HG03103 (cell line): ENCODE measurements at regions not wholly inside any gene's neighbourhood (a gene's known extent, or its start where the extent isn't known, plus 50 kb on each side); places are given as distances from the start of the nearest gene placed in this dataset.
A peak's percentile ranks its signal among the peaks of the same experiment; 100 is the strongest.

Experiments used
- ATAC-seq: cut with Tn5 transposase; IDR thresholded peaks from one replicate; pipeline ENCODE4 v1.9.1; 2021; ENCODE audit warnings: low read depth; ENCODE audit not compliant: unreplicated experiment

DNA sequence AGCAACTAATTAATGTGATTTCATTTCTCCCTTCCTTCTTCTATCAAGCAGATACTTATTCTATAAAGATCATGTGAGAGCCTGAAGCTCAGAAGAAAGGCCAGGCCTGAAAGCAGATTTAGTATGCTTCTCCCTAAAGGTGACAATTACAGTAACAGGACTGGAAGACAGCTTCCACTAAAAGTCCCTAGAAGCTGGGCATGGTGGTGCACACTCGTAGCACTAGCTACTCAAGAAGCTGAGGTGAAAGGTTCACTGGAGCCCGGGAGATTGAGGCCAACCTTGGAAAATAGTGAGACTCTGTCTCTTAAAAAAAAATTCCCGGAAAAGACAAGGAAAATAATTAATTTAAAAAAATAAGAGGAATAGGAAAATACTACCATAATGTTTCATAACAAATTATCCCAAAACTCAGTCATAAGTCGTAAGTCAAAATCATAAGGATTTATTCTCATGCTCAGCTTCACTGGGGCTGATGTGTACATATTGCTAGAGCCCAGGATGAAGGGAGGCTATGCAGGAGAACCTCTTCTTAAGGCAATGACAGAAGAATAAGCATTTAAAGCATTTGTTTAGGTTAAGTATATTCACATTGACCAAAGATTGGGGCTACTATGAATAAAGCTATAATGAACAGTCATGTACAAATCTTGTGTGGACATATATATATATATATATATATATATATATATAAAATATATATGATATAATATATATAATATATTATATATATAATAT, 210.8 kb upstream of the SMARCA2 start:
- no peak for ATAC-seq

- no peak for ATAC-seq
Measured at GRCh38 chr9:1829719-1830118, 185.4 kb upstream of the SMARCA2 start.

GRCh38 chr9:1832960-1833359, 182.2 kb upstream of the SMARCA2 start:
- no peak for ATAC-seq

GRCh38 chr9:1837453-1838084, 177.6 kb upstream of the SMARCA2 start:
- peak; percentile 73 for ATAC-seq

DNA sequence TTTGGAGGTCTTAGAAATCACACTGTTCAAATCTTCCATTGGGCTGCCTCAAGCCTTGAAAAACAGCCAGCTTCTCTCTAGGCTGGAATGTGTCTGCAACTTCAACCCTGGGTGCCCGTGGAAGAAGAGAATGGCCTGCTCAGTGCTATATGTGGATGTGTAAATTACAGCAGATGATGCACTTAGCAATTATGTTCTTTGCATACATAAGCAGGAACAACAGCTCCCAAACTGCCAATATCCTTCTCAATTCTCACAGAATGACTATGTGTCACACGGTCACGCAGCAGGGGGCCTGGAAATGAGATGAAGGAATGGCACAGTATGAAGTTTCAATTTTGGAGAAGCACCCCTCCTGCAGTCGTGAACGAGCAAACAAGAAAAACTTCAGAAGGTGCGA, 175.2 kb upstream of the SMARCA2 start:
- no peak for ATAC-seq

- no peak for ATAC-seq
Measured at GRCh38 chr9:1845425-1845824, 169.7 kb upstream of the SMARCA2 start.

DNA sequence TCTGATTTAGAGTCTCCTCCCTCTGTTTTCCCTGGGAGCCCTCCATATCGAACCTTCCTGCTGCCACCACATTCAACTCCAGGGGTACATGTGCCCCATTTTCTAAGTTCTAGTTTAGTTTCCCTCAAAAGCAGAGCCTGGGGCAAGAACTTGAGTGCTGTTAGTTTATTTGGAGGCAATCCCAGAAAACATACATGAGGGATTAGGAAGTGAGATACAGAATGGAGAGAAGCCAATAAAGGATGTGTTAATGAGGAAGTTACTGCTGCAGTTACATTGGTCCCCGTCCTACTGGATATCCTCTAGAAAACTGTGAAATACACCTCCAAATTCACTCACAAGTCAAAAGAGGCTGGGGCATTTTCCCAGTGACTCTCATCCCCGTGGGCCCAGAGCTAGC, 159.4 kb upstream of the SMARCA2 start:
- ATAC-seq: no peak

- ATAC-seq: no peak
Measured at GRCh38 chr9:1857808-1858207, 157.3 kb upstream of the SMARCA2 start.

DNA sequence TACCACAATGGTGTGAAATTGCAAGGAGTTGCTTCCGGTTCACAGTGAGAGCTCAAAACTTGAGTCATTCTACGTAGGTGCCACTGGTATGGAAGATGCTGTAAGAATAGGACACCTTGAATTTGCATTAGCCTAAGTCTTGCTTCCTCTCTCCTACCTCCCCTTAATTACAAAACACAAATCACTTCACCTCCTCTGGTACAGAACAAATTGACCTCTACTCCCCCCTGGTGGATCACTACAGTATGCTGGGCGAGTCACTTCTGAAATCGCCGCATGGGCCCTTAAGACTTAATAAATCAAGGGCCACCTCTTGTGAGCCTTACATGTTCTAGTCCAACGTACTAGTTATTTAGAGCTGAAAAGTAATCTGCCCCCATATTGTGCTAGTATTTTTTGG, 145.3 kb upstream of the SMARCA2 start:
- ATAC-seq: peak; percentile 86

GRCh38 chr9:1870915-1871314, 144.2 kb upstream of the SMARCA2 start:
- ATAC-seq: no peak

DNA sequence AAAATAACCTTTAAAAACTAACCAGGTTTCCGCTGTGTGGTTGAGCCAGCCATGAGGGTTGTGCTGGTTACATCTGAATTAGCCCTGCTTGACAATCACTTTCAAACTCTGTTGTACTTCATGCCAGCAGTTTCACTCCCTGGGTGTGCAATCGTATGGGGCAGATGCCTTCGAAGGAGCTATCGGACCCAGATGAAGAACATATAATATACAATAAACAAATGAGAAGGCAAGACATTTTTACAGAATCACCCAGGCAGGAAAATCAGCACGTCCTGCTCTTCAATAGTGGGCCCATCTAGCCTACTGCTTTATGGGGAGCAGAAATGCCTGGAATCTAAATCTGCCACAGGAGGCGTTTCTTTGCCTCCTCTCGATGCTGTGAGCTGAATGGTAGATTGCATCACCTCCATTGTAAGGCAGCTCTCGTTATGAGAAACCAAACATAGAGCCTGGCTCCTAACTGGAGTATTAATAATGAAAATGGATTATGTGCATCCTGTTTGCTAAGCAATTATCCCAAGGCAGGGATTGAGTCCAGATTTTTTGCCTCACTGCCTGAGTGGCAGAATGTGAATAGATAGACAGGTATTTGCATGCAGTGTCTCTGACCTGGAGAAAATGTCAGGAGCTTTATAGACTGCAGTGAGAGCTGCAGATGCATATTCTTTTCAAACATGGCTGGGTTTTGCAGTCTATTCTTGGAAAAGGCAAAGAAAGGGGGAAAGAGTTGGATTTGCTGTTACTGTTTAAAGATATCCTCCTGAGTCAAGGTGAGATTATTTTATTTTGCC, 143.3 kb upstream of the SMARCA2 start:
- ATAC-seq: no peak

DNA sequence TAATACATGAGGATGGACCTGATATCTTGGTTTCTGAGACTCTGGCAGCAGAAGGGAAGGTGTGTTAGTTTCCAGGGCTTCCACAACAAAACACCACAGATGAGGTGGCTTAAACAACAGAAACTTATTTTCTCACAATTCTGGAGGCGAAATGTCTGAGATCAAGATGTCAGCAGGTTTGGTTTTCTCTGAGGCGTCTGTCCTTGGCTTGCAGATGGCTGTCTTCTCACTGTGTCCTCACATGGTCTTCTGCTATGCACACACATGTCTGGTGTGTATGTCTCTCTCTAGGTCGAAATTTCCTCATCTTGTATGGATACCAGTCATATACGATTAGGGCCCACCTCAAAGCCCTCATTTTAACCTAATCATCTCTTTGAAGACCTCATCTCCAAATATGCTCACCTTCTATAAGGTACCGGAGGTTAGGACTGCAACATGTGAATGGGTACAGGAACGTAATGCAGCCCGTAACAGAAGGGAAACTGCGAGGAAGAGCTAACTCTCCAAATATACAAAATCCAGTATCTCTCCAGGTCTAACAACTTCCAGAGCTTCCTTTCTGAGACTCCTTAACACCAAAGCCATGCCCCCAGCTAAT, 139.8 kb upstream of the SMARCA2 start:
- no peak for ATAC-seq

- peak; percentile 51 for ATAC-seq
Measured at GRCh38 chr9:1875921-1876448, 139.2 kb upstream of the SMARCA2 start.

DNA sequence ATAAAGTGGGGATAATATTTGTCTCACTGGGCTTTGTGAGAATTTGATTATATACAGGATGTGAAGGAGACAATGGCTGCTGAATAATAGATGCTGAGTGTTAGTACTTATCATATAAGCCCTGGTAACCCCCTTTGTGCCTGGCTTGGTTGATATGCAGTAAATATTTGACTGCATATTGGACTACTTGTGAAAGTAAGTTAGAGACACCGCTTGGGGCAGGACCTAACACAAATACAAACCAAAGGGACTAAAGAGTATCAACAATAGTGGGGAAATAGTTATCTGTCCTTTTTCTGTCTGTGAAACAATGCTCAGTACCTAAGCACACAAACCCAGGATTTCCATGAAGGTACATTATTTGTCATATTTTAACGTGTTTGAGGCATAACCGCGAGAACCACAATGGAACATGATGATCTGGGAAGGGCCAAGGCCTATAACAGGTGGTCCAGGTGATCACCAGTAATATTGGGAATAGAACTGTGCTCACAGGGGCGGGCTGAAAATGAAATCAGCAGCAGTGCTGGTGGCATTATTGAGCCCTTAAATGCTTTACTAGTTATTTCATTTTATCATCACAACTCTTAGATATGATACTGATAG, 138.2 kb upstream of the SMARCA2 start:
- no peak for ATAC-seq

GRCh38 chr9:1877951-1878350, 137.2 kb upstream of the SMARCA2 start:
- ATAC-seq: no peak

DNA sequence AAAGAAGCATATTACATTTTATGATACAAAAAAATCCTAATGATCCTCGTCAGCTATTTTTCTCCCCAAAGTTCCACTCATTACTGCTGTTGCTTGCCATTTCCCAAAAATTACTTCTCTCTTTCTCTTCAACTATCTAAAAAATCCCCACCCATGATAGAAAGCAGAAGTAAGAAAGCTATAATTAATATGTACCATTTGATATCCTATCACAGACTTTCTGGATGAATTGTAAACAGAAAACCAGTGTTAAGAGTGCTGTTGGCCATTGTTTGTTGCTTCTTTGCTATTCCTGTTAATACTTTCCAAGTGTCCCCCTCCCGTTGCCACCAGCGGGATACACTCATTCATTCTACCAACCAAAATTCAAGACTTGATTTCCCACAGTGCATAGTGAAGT, 136.3 kb upstream of the SMARCA2 start:
- no peak for ATAC-seq

- peak; percentile 34 for ATAC-seq
Measured at GRCh38 chr9:1879501-1879900, 135.6 kb upstream of the SMARCA2 start.

DNA sequence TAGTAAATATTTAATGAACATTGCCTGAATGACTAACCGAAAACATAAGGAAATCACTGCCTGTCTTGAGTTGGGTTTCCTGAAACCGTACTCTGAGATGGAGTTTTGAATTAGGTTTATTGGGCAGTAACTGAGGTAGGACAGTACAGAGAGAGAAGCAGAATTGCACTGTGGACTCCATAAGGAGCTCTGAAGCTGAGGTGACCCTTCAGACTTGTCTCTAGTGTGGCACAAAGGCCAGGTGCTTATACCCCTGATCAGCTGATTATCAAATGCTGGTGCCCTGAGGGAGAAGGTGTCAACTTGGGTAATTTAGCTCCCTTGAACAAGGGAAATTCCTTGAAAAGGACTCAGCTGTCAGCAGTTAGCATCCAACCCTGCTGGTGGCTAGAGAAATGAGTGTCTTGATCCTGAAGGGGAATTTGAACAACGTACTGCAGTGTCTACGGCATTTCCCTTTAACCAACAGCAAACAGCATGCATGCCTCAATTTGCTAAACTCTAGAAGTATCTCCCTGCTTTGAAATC, 135.0 kb upstream of the SMARCA2 start:
- no peak for ATAC-seq

- ATAC-seq: no peak
Measured at GRCh38 chr9:1881708-1882295, 133.3 kb upstream of the SMARCA2 start.
